Osteocyte (in vitro differentiated cells): ENCODE measurements at regions not wholly inside any gene's neighbourhood (a gene's known extent, or its start where the extent isn't known, plus 50 kb on each side); places are given as distances from the start of the nearest gene placed in this dataset.

Source experiments
- DNase-seq: peaks from one replicate; pipeline ENCODE4 v3.0.0; 2021; ENCODE audit warnings: mixed read lengths; ENCODE audit not compliant: unreplicated experiment; ENCODE audit errors: extremely low spot score
- H3K27ac Mint-ChIP-seq: one replicate; pipeline ENCODE4 v1.8.0; 2021; ENCODE audit warnings: mild to moderate bottlenecking, mixed read lengths; ENCODE audit not compliant: unreplicated experiment
- H3K27me3 Mint-ChIP-seq: one replicate; pipeline ENCODE4 v1.8.0; 2021; ENCODE audit warnings: mixed read lengths; ENCODE audit not compliant: unreplicated experiment
- H3K36me3 Mint-ChIP-seq: one replicate; pipeline ENCODE4 v1.8.0; 2021; ENCODE audit warnings: mixed read lengths; ENCODE audit not compliant: unreplicated experiment
- H3K4me1 Mint-ChIP-seq: one replicate; pipeline ENCODE4 v1.8.0; 2021; ENCODE audit warnings: mixed read lengths; ENCODE audit not compliant: unreplicated experiment
- H3K4me3 Mint-ChIP-seq: one replicate; pipeline ENCODE4 v1.8.0; 2021; ENCODE audit warnings: mild to moderate bottlenecking, moderate library complexity, mixed read lengths; ENCODE audit not compliant: unreplicated experiment
- H3K9me3 Mint-ChIP-seq: one replicate; pipeline ENCODE4 v1.8.0; 2021; ENCODE audit warnings: mixed read lengths; ENCODE audit not compliant: unreplicated experiment
- CTCF ChIP-seq: fragments of 200-600 bp; sonication (generic); IDR thresholded peaks from 2 replicates; pipeline ENCODE4 v1.5.0; 2021; ENCODE audit warnings: antibody characterized with exemption, mild to moderate bottlenecking, moderate library complexity

DNA sequence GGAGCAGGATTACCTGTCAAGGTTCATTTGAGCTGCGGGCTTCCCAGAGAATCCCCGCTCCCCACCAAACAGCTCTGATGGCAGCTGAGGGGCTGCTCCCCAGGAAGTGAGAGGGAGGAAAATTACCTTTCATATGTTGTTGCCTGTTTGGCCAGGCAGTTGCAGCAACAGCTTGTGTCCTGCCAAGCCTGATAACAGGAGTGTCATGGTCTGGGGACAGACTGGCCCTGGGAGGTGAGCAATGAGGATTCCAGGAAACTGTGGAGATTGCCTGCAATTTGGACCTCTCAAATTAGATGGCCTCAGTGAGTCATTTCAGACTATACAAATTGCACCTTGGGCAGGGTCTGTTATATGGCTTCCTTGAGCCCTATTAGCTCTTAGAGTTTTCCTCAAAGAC is 189.3 kb downstream of the PTPRU start:
- H3K9me3 Mint-ChIP-seq: peaks cover 1% of the 10 kb centered on the region
- no peak overlapping the region for H3K27ac Mint-ChIP-seq
- H3K36me3 Mint-ChIP-seq: no peaks in the 10 kb centered on the region
- no peak overlapping the region for H3K4me3 Mint-ChIP-seq
- peak; percentile 49 for DNase-seq
- H3K4me1 Mint-ChIP-seq: no peaks in the 10 kb centered on the region
- H3K27me3 Mint-ChIP-seq: peaks cover 12% of the 10 kb centered on the region
- no peak for TF ChIP-seq CTCF

GRCh38 chr1:29424266-29424665 is 187.9 kb downstream of the PTPRU start:
- Mint-ChIP-seq H3K27ac (no peak overlapping the region), H3K9me3 (peaks cover 7% of the 10 kb centered on the region), H3K4me1 (no peaks in the 10 kb centered on the region), H3K36me3 (no peaks in the 10 kb centered on the region), H3K4me3 (no peak overlapping the region), H3K27me3 (peaks cover 12% of the 10 kb centered on the region)
- TF ChIP-seq CTCF: no peak
- DNase-seq: no peak

- TF ChIP-seq CTCF: no peak
- DNase-seq: no peak
- H3K4me1 Mint-ChIP-seq: no peaks in the 10 kb centered on the region
- H3K27me3 Mint-ChIP-seq: peaks cover 12% of the 10 kb centered on the region
- no peak overlapping the region for H3K4me3 Mint-ChIP-seq
- H3K9me3 Mint-ChIP-seq: peaks cover 7% of the 10 kb centered on the region
- no peak overlapping the region for H3K27ac Mint-ChIP-seq
- no peaks in the 10 kb centered on the region for H3K36me3 Mint-ChIP-seq
These were observed 183.9 kb downstream of the PTPRU start for GRCh38 chr1:29420202-29420601.

GRCh38 chr1:29417971-29418370 is 181.6 kb downstream of the PTPRU start:
- no peak overlapping the region for H3K4me3 Mint-ChIP-seq
- no peak for TF ChIP-seq CTCF
- peaks cover 7% of the 10 kb centered on the region for H3K9me3 Mint-ChIP-seq
- DNase-seq: peak; percentile 59
- H3K4me1 Mint-ChIP-seq: no peaks in the 10 kb centered on the region
- H3K27me3 Mint-ChIP-seq: peaks cover 12% of the 10 kb centered on the region
- H3K27ac Mint-ChIP-seq: no peak overlapping the region
- no peaks in the 10 kb centered on the region for H3K36me3 Mint-ChIP-seq

DNA sequence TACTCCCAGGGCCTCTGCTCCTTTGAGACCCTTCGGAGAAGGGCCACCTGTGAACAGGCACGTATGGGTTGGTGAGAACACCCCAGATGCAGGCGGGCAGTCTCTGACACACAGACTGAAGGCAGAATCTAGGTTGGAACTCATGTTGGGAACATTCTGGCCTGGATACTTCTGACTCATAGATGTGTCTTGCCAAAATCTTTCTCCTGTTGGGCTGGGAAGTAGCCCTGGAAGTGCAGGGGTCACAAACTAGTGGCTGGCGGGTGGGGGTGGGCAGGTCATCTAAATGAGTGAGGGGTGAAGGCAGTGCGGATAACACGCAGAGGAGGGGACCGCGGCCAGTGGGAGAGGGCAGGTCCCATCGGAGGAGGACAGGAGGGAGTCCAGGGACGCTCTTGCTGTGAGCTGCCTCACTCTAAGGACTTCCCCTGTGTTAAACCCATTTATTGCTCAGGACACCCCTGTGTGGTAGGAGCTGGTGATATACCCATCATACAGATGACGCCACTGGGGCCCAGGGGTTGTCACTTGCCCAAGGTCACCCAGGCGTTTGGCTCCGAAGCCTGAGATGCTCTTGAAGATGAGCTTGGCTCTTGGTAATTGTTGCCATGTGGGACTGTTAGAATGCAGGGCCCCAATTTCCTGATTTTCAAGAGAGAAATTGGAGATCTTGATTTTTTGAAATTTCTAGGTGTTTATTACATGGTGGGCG is 181.0 kb downstream of the PTPRU start:
- Mint-ChIP-seq H3K27me3 (peaks cover 6% of the 10 kb centered on the region), H3K36me3 (no peaks in the 10 kb centered on the region), H3K4me1 (no peaks in the 10 kb centered on the region), H3K9me3 (peaks cover 7% of the 10 kb centered on the region), H3K27ac (no peak overlapping the region), H3K4me3 (no peak overlapping the region)
- TF ChIP-seq CTCF: no peak
- peak; percentile 70 for DNase-seq
